A549 (cell line): ENCODE measurements at regions not wholly inside any gene's neighbourhood (a gene's known extent, or its start where the extent isn't known, plus 50 kb on each side); places are given as distances from the start of the nearest gene placed in this dataset.

Source experiments
- ATAC-seq, 2 experiments: fragments of 200-7000 bp in 1 of 2; fragments of >200 bp in 1 of 2; cut with Nextera tagmentation in 1 of 2; cut with Tn5 transposase in 1 of 2; 3 replicates each; pipeline versions ENCODE4 v1.8.0 to v1.9.1; 2018 to 2020; ENCODE audit warnings: mild to moderate bottlenecking in 1 of 2, moderate library complexity in 1 of 2
- CTCF ChIA-PET: fragments of 300-600 bp; sonication (Branson Sonifier 250); formaldehyde crosslinking; extraction: SDS; loops from one replicate; lab custom pipeline; 2021; ENCODE audit warnings: antibody characterized with exemption, inconsistent platforms; lab: Yijun Ruan, JAX
- POLR2A ChIA-PET: fragments of 350-600 bp; formaldehyde crosslinking; extraction: SDS; loops from one replicate; lab custom pipeline; 2021; ENCODE audit warnings: antibody characterized with exemption, inconsistent platforms; lab: Yijun Ruan, JAX
- DNase-seq, 2 experiments: peaks; one replicate each; pipeline versions ENCODE4 v3.0.0 to v3.0.0-alpha.2; 2011 to 2016; ENCODE audit warnings: low read depth in 1 of 2, low spot score in 1 of 2
- FAIRE-seq: peaks from 2 replicates; lab custom pipeline; 2011; peaks lifted over from hg19 to GRCh38; lab: Jason Lieb, UNC
- H3K27ac ChIP-seq, 2 experiments: fragments of >200 bp; sonication (Bioruptor Twin); formaldehyde crosslinking; 3 replicates each; pipeline ENCODE4 v1.5.1; 2016 to 2017
- H3K4me1 ChIP-seq: fragments of >200 bp; sonication (Bioruptor Twin); formaldehyde crosslinking; 3 replicates; pipeline ENCODE4 v1.6.1; 2016
- H3K4me2 ChIP-seq: fragments of >200 bp; sonication (Bioruptor Twin); formaldehyde crosslinking; 3 replicates; pipeline ENCODE4 v1.6.1; 2016
- H3K4me3 ChIP-seq: fragments of >200 bp; sonication (Bioruptor Twin); formaldehyde crosslinking; 3 replicates; pipeline ENCODE4 v1.5.1; 2016
- H3K9me3 ChIP-seq: fragments of >200 bp; sonication (Bioruptor Twin); formaldehyde crosslinking; 3 replicates; pipeline ENCODE4 v1.6.1; 2016
- CBX8 ChIP-seq: fragments of 200-600 bp; sonication (generic); IDR thresholded peaks from 2 replicates; pipeline ENCODE4 v1.6.1; 2016
- CEBPB ChIP-seq, 2 experiments: fragments of >200 bp in 1 of 2; sonication (Bioruptor Twin) in 1 of 2; formaldehyde crosslinking in 1 of 2; IDR thresholded peaks; 2 replicates each; pipeline ENCODE4 v1.6.1; 2012 to 2016
- CHD2 ChIP-seq: fragments of 150-350 bp; IDR thresholded peaks from 2 replicates; pipeline ENCODE4 v1.6.1; 2014; ENCODE audit warnings: low read length; ENCODE audit not compliant: partially characterized antibody
- CHD4 ChIP-seq: fragments of 200-600 bp; sonication (generic); IDR thresholded peaks from 2 replicates; pipeline ENCODE4 v1.6.1; 2016; ENCODE audit warnings: antibody characterized with exemption, mild to moderate bottlenecking, borderline replicate concordance
- EHF ChIP-seq: fragments of 250-450 bp; sonication (Bioruptor Pico); IDR thresholded peaks from 2 replicates; pipeline ENCODE4 v1.5.0; 2020; ENCODE audit warnings: mild to moderate bottlenecking
- ESRRA ChIP-seq: fragments of 150-350 bp; IDR thresholded peaks from 2 replicates; pipeline ENCODE4 v1.6.1; 2014; ENCODE audit warnings: mild to moderate bottlenecking, low read length, borderline replicate concordance
- FOXS1 ChIP-seq: fragments of 250-450 bp; sonication (Bioruptor Pico); IDR thresholded peaks from 2 replicates; pipeline ENCODE4 v1.5.0; 2020; ENCODE audit warnings: mild to moderate bottlenecking, moderate library complexity
- JUN ChIP-seq, 2 experiments: fragments of >200 bp; sonication (Bioruptor Twin); formaldehyde crosslinking; IDR thresholded peaks; 2 replicates in 1 of 2; 3 replicates in 1 of 2; pipeline ENCODE4 v1.6.1; 2016 to 2017
- JUNB ChIP-seq: fragments of >200 bp; sonication (Bioruptor Twin); formaldehyde crosslinking; IDR thresholded peaks from 2 replicates; pipeline ENCODE4 v1.6.1; 2016
- MAFK ChIP-seq: fragments of 450-650 bp; IDR thresholded peaks from 2 replicates; pipeline ENCODE4 v1.6.1; 2014; ENCODE audit not compliant: partially characterized antibody
- MAZ ChIP-seq: fragments of 150-350 bp; IDR thresholded peaks from 2 replicates; pipeline ENCODE4 v1.6.1; 2014; ENCODE audit warnings: antibody characterized with exemption, low read depth, low read length, borderline replicate concordance
- NR3C1 ChIP-seq: fragments of >200 bp; sonication (Bioruptor Twin); formaldehyde crosslinking; IDR thresholded peaks from 3 replicates; pipeline ENCODE4 v1.6.1; 2017
- PHF8 ChIP-seq: fragments of 200-600 bp; sonication (generic); IDR thresholded peaks from 2 replicates; pipeline ENCODE4 v1.6.1; 2016; ENCODE audit warnings: low read depth, mild to moderate bottlenecking, antibody characterized with exemption, moderate library complexity, borderline replicate concordance
- POLR2AphosphoS2 ChIP-seq: conservative IDR thresholded peaks from 2 replicates; pipeline ENCODE4 v1.6.1; 2012; ENCODE audit warnings: low read length, improper control_type of control experiment, inconsistent platforms
- RAD21 ChIP-seq, 2 experiments: fragments of >200 bp in 1 of 2; sonication (Bioruptor Twin) in 1 of 2; formaldehyde crosslinking in 1 of 2; IDR thresholded peaks in 1 of 2; conservative IDR thresholded peaks in 1 of 2; 2 replicates in 1 of 2; 3 replicates in 1 of 2; pipeline ENCODE4 v1.6.1; 2012 to 2018; ENCODE audit warnings: inconsistent platforms in 1 of 2
- RNF2 ChIP-seq: fragments of 200-600 bp; sonication (generic); IDR thresholded peaks from 2 replicates; pipeline ENCODE4 v1.6.1; 2016; ENCODE audit warnings: low read depth, mild to moderate bottlenecking, antibody characterized with exemption, moderate library complexity, borderline replicate concordance
- SMC3 ChIP-seq: fragments of >200 bp; sonication (Bioruptor Twin); formaldehyde crosslinking; IDR thresholded peaks from 3 replicates; pipeline ENCODE4 v1.6.1; 2018; ENCODE audit warnings: inconsistent platforms
- USF2 ChIP-seq: fragments of 450-650 bp; IDR thresholded peaks from 2 replicates; pipeline ENCODE4 v1.6.1; 2014; ENCODE audit warnings: antibody characterized with exemption
- WGBS: methylation state at CpG from one replicate; pipeline ENCODE4 v1.1.6; 2017; ENCODE audit errors: missing lambda C conversion rate; 5-methylcytosine and 5-hydroxymethylcytosine counted together
- TF ChIP-seq, protein P1 (sequence below): fragments of >200 bp; sonication (Bioruptor Twin); formaldehyde crosslinking; IDR thresholded peaks from 2 replicates; pipeline ENCODE4 v1.6.1; 2016
- TF ChIP-seq, protein P2 (sequence below): IDR thresholded peaks from 2 replicates; pipeline ENCODE4 v1.6.1; 2012
- TF ChIP-seq, protein P3 (sequence below): fragments of >200 bp; sonication (Bioruptor Twin); formaldehyde crosslinking; IDR thresholded peaks from 3 replicates; pipeline ENCODE4 v1.6.1; 2016

DNA sequence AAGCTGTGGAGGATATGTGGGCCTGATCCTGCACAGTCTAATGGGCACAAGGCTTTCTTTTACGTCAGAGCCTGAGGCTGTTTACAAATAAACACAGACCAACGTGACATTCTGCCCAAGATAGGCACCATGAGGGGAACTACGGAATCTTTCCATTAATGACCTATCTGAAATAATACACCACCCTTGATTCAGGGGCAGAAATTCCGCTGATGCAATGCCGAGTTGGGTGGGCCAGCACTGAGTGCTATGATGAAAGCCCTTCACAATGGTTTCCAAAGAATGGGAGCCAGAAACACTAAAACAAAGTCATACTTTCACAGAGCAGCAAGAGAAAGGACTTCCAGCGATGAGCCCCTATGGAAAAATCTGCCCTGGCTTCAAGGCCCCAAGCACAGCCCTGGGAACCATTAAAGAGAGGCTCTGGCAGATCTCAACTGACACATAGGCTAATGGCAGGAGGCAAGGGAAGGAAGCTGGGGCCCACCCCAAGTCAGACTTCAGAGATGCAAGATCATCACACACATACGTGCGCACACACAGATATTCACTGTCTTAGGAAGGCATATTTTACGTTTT, 72.2 kb upstream of the DLX6 start:
- DNase-seq (no peak), FAIRE-seq (no peak), ATAC-seq (no peak)
- no peaks in the 10 kb centered on the region for H3K9me3 ChIP-seq
- TF ChIP-seq EHF (CRISPR knock-in tag) (no peak), JUN (IDR thresholded peaks at IDR 0.05) (no peak), SMC3 (no peak), RNF2 (no peak), MAFK (no peak), NR3C1 (no peak), PHF8 (no peak)
- TF ChIP-seq, protein P1, sequence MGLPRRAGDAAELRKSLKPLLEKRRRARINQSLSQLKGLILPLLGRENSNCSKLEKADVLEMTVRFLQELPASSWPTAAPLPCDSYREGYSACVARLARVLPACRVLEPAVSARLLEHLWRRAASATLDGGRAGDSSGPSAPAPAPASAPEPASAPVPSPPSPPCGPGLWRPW, result no peak
- TF ChIP-seq, protein P2, sequence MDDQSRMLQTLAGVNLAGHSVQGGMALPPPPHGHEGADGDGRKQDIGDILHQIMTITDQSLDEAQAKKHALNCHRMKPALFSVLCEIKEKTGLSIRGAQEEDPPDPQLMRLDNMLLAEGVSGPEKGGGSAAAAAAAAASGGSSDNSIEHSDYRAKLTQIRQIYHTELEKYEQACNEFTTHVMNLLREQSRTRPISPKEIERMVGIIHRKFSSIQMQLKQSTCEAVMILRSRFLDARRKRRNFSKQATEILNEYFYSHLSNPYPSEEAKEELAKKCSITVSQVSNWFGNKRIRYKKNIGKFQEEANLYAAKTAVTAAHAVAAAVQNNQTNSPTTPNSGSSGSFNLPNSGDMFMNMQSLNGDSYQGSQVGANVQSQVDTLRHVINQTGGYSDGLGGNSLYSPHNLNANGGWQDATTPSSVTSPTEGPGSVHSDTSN, result no peak
- H3K4me1 ChIP-seq, result no peaks in the 10 kb centered on the region
- no peak overlapping the region for H3K4me3 ChIP-seq
- ChIA-PET POLR2A (no interaction called here), CTCF (no interaction called here)
- no peak overlapping the region for H3K27ac ChIP-seq
- 21% methylated on average over 9 of the region's 9 CpGs for WGBS
- H3K4me2 ChIP-seq, result no peak overlapping the region

- H3K27ac ChIP-seq, result no peak overlapping the region
- no peak overlapping the region for H3K4me3 ChIP-seq
- ATAC-seq (no peak), DNase-seq (no peak), FAIRE-seq (no peak)
- H3K9me3 ChIP-seq, result no peaks in the 10 kb centered on the region
- H3K4me2 ChIP-seq, result no peak overlapping the region
- no peaks in the 10 kb centered on the region for H3K4me1 ChIP-seq
- TF ChIP-seq EHF (CRISPR knock-in tag) (no peak), CHD2 (no peak), POLR2AphosphoS2 (no peak), RAD21 (conservative IDR thresholded peaks at IDR 0.05 in 1 of 2, IDR thresholded peaks at IDR 0.05 in 1 of 2) (no peak)
- ChIA-PET CTCF (interaction anchor here (1.3 kb wide), 1 partner anchor 91 kb away, joined by 3 read pairs; no protein-coding TSS in a partner anchor), POLR2A (no interaction called here)
- 7% methylated on average over 2 of the region's 2 CpGs for WGBS
Measured at GRCh38 chr7:96936621-96937020, 68.7 kb upstream of the DLX6 start.

GRCh38 chr7:96942112-96942511, 63.2 kb upstream of the DLX6 start:
- DNase-seq, result no peak
- Histone ChIP-seq H3K27ac (no peak overlapping the region), H3K4me3 (no peak overlapping the region), H3K9me3 (no peaks in the 10 kb centered on the region), H3K4me2 (no peak overlapping the region), H3K4me1 (no peaks in the 10 kb centered on the region)
- ATAC-seq, result no peak
- 37% methylated on average over 4 of the region's 4 CpGs for WGBS
- ChIA-PET CTCF (no interaction called here), POLR2A (no interaction called here)
- TF ChIP-seq JUN (IDR thresholded peaks at IDR 0.05) (no peak), FOXS1 (CRISPR knock-in tag) (no peak), POLR2AphosphoS2 (no peak), MAFK (peak; percentile 78), CBX8 (no peak), JUNB (no peak), CEBPB (IDR thresholded peaks at IDR 0.05) (no peak)
- FAIRE-seq, result no peak

DNA sequence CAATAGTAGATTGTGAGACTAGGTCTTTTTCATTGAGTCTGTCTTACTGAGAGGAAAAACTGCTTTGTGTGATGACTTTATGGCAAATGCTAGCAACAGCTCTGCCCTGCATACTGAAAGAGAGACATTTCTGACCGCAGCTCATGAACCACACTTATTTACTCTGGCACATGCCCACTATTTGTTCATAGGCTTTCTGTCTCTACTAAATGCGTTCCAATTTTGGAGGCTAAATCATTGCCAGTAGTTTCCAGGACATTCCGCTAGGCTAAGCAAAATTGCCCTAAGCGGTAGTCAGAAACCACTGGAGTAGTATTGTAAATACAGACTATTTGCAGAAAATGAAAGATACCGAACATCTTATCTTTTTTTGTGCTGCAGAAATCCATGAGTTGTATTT, 55.6 kb upstream of the DLX6 start:
- no peak for DNase-seq
- H3K4me2 ChIP-seq, result no peak overlapping the region

More for the DNA sequence above, 55.6 kb upstream of the DLX6 start:
- CTCF ChIA-PET, result interaction anchor here (1.3 kb wide), 1 partner anchor 78 kb away, joined by 3 read pairs; no protein-coding TSS in a partner anchor
- H3K27ac ChIP-seq, result no peak overlapping the region
- ATAC-seq (no peak), FAIRE-seq (no peak)
- POLR2A ChIA-PET, result no interaction called here
- TF ChIP-seq ESRRA (no peak), MAZ (no peak), USF2 (no peak), CHD4 (no peak)
- TF ChIP-seq, protein P3, sequence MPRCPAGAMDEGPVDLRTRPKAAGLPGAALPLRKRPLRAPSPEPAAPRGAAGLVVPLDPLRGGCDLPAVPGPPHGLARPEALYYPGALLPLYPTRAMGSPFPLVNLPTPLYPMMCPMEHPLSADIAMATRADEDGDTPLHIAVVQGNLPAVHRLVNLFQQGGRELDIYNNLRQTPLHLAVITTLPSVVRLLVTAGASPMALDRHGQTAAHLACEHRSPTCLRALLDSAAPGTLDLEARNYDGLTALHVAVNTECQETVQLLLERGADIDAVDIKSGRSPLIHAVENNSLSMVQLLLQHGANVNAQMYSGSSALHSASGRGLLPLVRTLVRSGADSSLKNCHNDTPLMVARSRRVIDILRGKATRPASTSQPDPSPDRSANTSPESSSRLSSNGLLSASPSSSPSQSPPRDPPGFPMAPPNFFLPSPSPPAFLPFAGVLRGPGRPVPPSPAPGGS, result no peak
- WGBS, result 19% methylated on average over 5 of the region's 5 CpGs
- no peak overlapping the region for H3K4me3 ChIP-seq
- no peaks in the 10 kb centered on the region for H3K4me1 ChIP-seq
- no peaks in the 10 kb centered on the region for H3K9me3 ChIP-seq
